HCT116 (cell line): ENCODE measurements at regions not wholly inside any gene's neighbourhood (a gene's known extent, or its start where the extent isn't known, plus 50 kb on each side); places are given as distances from the start of the nearest gene placed in this dataset.

Source experiments
- POLR2AphosphoS5 ChIP-seq: IDR thresholded peaks from 2 replicates; pipeline ENCODE4 v1.6.1; 2011; ENCODE audit warnings: mild to moderate bottlenecking, low read depth, low read length, moderate library complexity
- TF ChIP-seq, protein P1 (sequence below): IDR thresholded peaks from 2 replicates; pipeline ENCODE4 v1.6.1; 2012; ENCODE audit warnings: low read depth

DNA sequence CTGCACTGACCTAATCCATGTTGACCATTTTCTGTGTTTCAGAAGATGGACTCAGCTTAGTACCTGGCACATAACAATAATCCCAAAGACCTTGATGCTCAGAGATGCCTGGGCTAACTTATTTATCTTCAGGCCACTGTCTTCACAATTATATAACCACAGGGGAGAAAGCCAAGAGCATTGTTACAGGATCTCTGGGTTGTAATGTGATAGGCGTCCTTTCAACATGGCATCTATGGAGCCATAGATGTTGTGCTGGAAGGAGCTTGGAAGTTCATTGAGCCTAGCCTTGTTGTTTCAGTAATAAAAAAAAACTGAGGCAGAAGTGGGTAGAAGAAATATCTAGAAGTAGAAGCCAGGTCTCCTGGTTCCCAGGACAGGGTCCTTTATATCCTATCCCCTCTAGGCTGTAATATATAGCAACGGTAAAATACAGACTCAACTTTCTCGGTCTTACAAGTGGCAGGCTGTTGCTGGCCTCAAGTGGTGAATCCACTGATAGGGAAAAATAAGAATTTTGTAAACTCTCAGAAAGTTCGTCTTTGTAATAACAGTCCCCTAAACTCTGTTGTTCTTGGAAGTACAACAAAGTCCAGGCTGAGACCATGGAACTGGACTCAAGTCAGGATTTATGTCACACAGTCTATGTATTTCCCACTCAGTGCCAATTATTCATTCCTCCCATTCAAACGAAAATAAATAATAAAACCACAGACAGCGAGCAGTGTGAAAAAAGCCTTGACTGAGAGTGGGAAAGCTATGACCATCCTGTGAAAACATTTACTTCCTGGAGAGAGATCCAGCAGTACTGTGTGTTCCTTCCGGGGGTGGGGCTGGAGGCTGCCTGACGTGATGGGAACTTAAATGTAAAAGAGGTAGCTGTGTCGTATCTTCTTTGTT is 277.6 kb downstream of the REEP3 start:
- TF ChIP-seq, protein P1, sequence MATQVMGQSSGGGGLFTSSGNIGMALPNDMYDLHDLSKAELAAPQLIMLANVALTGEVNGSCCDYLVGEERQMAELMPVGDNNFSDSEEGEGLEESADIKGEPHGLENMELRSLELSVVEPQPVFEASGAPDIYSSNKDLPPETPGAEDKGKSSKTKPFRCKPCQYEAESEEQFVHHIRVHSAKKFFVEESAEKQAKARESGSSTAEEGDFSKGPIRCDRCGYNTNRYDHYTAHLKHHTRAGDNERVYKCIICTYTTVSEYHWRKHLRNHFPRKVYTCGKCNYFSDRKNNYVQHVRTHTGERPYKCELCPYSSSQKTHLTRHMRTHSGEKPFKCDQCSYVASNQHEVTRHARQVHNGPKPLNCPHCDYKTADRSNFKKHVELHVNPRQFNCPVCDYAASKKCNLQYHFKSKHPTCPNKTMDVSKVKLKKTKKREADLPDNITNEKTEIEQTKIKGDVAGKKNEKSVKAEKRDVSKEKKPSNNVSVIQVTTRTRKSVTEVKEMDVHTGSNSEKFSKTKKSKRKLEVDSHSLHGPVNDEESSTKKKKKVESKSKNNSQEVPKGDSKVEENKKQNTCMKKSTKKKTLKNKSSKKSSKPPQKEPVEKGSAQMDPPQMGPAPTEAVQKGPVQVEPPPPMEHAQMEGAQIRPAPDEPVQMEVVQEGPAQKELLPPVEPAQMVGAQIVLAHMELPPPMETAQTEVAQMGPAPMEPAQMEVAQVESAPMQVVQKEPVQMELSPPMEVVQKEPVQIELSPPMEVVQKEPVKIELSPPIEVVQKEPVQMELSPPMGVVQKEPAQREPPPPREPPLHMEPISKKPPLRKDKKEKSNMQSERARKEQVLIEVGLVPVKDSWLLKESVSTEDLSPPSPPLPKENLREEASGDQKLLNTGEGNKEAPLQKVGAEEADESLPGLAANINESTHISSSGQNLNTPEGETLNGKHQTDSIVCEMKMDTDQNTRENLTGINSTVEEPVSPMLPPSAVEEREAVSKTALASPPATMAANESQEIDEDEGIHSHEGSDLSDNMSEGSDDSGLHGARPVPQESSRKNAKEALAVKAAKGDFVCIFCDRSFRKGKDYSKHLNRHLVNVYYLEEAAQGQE = no peak
- TF ChIP-seq POLR2AphosphoS5 = no peak
